Immature natural killer cell (primary cell): ENCODE measurements at regions not wholly inside any gene's neighbourhood (a gene's known extent, or its start where the extent isn't known, plus 50 kb on each side); places are given as distances from the start of the nearest gene placed in this dataset.

ENCODE experiments used
- DNase-seq, 3 donors: peaks; one replicate each; pipeline ENCODE4 v3.0.0; 2022; ENCODE audit warnings: mixed read lengths in 1 of 3
- H3K27ac Mint-ChIP-seq, 6 donors: one replicate each; pipeline ENCODE4 v1.8.0; 2020; ENCODE audit warnings: mixed read lengths in 6 of 6, mild to moderate bottlenecking in 5 of 6, inconsistent platforms in 4 of 6, moderate library complexity in 3 of 6
- H3K27me3 Mint-ChIP-seq, 3 donors: one replicate each; pipeline ENCODE4 v1.8.0; 2020 to 2021; ENCODE audit warnings: low read depth in 3 of 3, mild to moderate bottlenecking in 3 of 3, mixed read lengths in 3 of 3, moderate library complexity in 3 of 3, inconsistent platforms in 1 of 3
- H3K36me3 Mint-ChIP-seq, 3 donors: one replicate each; pipeline ENCODE4 v1.8.0; 2020; ENCODE audit warnings: mixed read lengths in 3 of 3, inconsistent platforms in 2 of 3, mild to moderate bottlenecking in 2 of 3
- H3K4me1 Mint-ChIP-seq, 2 donors: one replicate each; pipeline ENCODE4 v1.8.0; 2020; ENCODE audit warnings: inconsistent platforms in 2 of 2, mild to moderate bottlenecking in 2 of 2, mixed read lengths in 2 of 2, moderate library complexity in 1 of 2
- H3K4me3 Mint-ChIP-seq, 5 donors: one replicate each; pipeline ENCODE4 v1.8.0; 2020; ENCODE audit warnings: mild to moderate bottlenecking in 5 of 5, mixed read lengths in 5 of 5, inconsistent platforms in 3 of 5, moderate library complexity in 3 of 5
- H3K9me3 Mint-ChIP-seq, 6 donors: one replicate each; pipeline ENCODE4 v1.8.0; 2020; ENCODE audit warnings: mild to moderate bottlenecking in 6 of 6, mixed read lengths in 6 of 6, inconsistent platforms in 4 of 6, moderate library complexity in 3 of 6

- no peak overlapping the region for H3K4me3 Mint-ChIP-seq
- H3K9me3 Mint-ChIP-seq, result peaks cover 0 to 4% (median 0%) of the 10 kb centered on the region in 6 donors
- no peaks in the 10 kb centered on the region for H3K4me1 Mint-ChIP-seq
- H3K27ac Mint-ChIP-seq, result no peak overlapping the region
- no peaks in the 10 kb centered on the region for H3K36me3 Mint-ChIP-seq
- H3K27me3 Mint-ChIP-seq, result peaks cover 0 to 1% (median 0%) of the 10 kb centered on the region in 3 donors
- DNase-seq, result no peak
Observed at GRCh38 chr6:133017581-133017980, 203.2 kb downstream of the RPS12 start.

- no peak overlapping the region for H3K4me3 Mint-ChIP-seq
- H3K4me1 Mint-ChIP-seq, result no peaks in the 10 kb centered on the region
- no peaks in the 10 kb centered on the region for H3K27me3 Mint-ChIP-seq
- DNase-seq, result no peak
- H3K27ac Mint-ChIP-seq, result no peak overlapping the region
- no peaks in the 10 kb centered on the region for H3K36me3 Mint-ChIP-seq
- H3K9me3 Mint-ChIP-seq, result peaks cover 0 to 11% (median 5%) of the 10 kb centered on the region in 6 donors
Observed at GRCh38 chr6:133026705-133027104, 212.3 kb downstream of the RPS12 start.

- no peak for DNase-seq
- no peaks in the 10 kb centered on the region for H3K4me1 Mint-ChIP-seq
- no peaks in the 10 kb centered on the region for H3K36me3 Mint-ChIP-seq
- peaks cover 0 to 4% (median 0%) of the 10 kb centered on the region in 3 donors for H3K27me3 Mint-ChIP-seq
- H3K4me3 Mint-ChIP-seq, result no peak overlapping the region
- H3K27ac Mint-ChIP-seq, result no peak overlapping the region
- H3K9me3 Mint-ChIP-seq, result peaks cover 0 to 4% (median 1%) of the 10 kb centered on the region in 6 donors
Observed at GRCh38 chr6:133033263-133033662, 207.9 kb upstream of the EYA4 start.

GRCh38 chr6:133034509-133035206, 206.5 kb upstream of the EYA4 start:
- no peaks in the 10 kb centered on the region for H3K4me1 Mint-ChIP-seq
- H3K9me3 Mint-ChIP-seq, result peaks cover 0 to 3% (median under 1%) of the 10 kb centered on the region in 6 donors
- no peak for DNase-seq
- H3K4me3 Mint-ChIP-seq, result no peak overlapping the region
- H3K27ac Mint-ChIP-seq, result no peak overlapping the region
- H3K36me3 Mint-ChIP-seq, result no peaks in the 10 kb centered on the region
- H3K27me3 Mint-ChIP-seq, result peaks cover 0 to 4% (median 0%) of the 10 kb centered on the region in 3 donors

GRCh38 chr6:133040094-133040802, 200.9 kb upstream of the EYA4 start:
- no peak for DNase-seq
- peaks cover 0 to 7% (median 0%) of the 10 kb centered on the region in 3 donors for H3K27me3 Mint-ChIP-seq
- H3K27ac Mint-ChIP-seq, result no peak overlapping the region
- no peak overlapping the region for H3K4me3 Mint-ChIP-seq
- H3K4me1 Mint-ChIP-seq, result no peaks in the 10 kb centered on the region
- peaks cover 0 to under 1% (median 0%) of the 10 kb centered on the region in 6 donors for H3K9me3 Mint-ChIP-seq
- no peaks in the 10 kb centered on the region for H3K36me3 Mint-ChIP-seq

- no peaks in the 10 kb centered on the region for H3K4me1 Mint-ChIP-seq
- peaks cover 0 to 7% (median 0%) of the 10 kb centered on the region in 3 donors for H3K27me3 Mint-ChIP-seq
- no peak overlapping the region for H3K27ac Mint-ChIP-seq
- H3K9me3 Mint-ChIP-seq, result no peaks in the 10 kb centered on the region
- H3K36me3 Mint-ChIP-seq, result no peaks in the 10 kb centered on the region
- H3K4me3 Mint-ChIP-seq, result no peak overlapping the region
- no peak for DNase-seq
Observed at GRCh38 chr6:133040803-133041419, 200.2 kb upstream of the EYA4 start.

GRCh38 chr6:133042550-133043120, 198.5 kb upstream of the EYA4 start:
- no peak for DNase-seq
- H3K27ac Mint-ChIP-seq, result no peak overlapping the region
- peaks cover 0 to 7% (median 0%) of the 10 kb centered on the region in 3 donors for H3K27me3 Mint-ChIP-seq
- no peaks in the 10 kb centered on the region for H3K4me1 Mint-ChIP-seq
- no peaks in the 10 kb centered on the region for H3K9me3 Mint-ChIP-seq
- no peak overlapping the region for H3K4me3 Mint-ChIP-seq
- H3K36me3 Mint-ChIP-seq, result no peaks in the 10 kb centered on the region

- Mint-ChIP-seq H3K27ac (no peak overlapping the region), H3K4me1 (no peaks in the 10 kb centered on the region), H3K27me3 (peaks cover 0 to 3% (median 0%) of the 10 kb centered on the region in 3 donors), H3K9me3 (peaks cover 0 to 1% (median 0%) of the 10 kb centered on the region in 6 donors), H3K4me3 (no peak overlapping the region), H3K36me3 (no peaks in the 10 kb centered on the region)
- no peak for DNase-seq
Observed at GRCh38 chr6:133046576-133046975, 194.6 kb upstream of the EYA4 start.

- Mint-ChIP-seq H3K27me3 (peaks cover 0 to 3% (median 0%) of the 10 kb centered on the region in 3 donors), H3K4me1 (no peaks in the 10 kb centered on the region), H3K27ac (no peak overlapping the region), H3K36me3 (no peaks in the 10 kb centered on the region), H3K9me3 (peaks cover 0 to 3% (median 0%) of the 10 kb centered on the region in 6 donors), H3K4me3 (no peak overlapping the region)
- no peak for DNase-seq
Observed at GRCh38 chr6:133047065-133047665, 194.0 kb upstream of the EYA4 start.

- DNase-seq, result no peak
- H3K9me3 Mint-ChIP-seq, result peaks cover 0 to 3% (median 0%) of the 10 kb centered on the region in 6 donors
- no peaks in the 10 kb centered on the region for H3K36me3 Mint-ChIP-seq
- no peaks in the 10 kb centered on the region for H3K4me1 Mint-ChIP-seq
- H3K27me3 Mint-ChIP-seq, result peaks cover 0 to 3% (median 0%) of the 10 kb centered on the region in 3 donors
- H3K4me3 Mint-ChIP-seq, result no peak overlapping the region
- no peak overlapping the region for H3K27ac Mint-ChIP-seq
Observed at GRCh38 chr6:133047706-133048105, 193.5 kb upstream of the EYA4 start.

GRCh38 chr6:133051240-133051639, 189.9 kb upstream of the EYA4 start:
- H3K4me1 Mint-ChIP-seq, result no peaks in the 10 kb centered on the region
- no peak overlapping the region for H3K4me3 Mint-ChIP-seq
- DNase-seq, result no peak
- no peaks in the 10 kb centered on the region for H3K36me3 Mint-ChIP-seq
- H3K27ac Mint-ChIP-seq, result no peak overlapping the region
- H3K9me3 Mint-ChIP-seq, result peaks cover 0 to 3% (median 1%) of the 10 kb centered on the region in 6 donors
- H3K27me3 Mint-ChIP-seq, result peaks cover 0 to 2% (median 0%) of the 10 kb centered on the region in 3 donors

- Mint-ChIP-seq H3K27me3 (peaks cover 0 to 3% (median 2%) of the 10 kb centered on the region in 3 donors), H3K4me3 (no peak overlapping the region), H3K4me1 (no peaks in the 10 kb centered on the region), H3K9me3 (peaks cover 0 to 3% (median 1%) of the 10 kb centered on the region in 6 donors), H3K36me3 (no peaks in the 10 kb centered on the region), H3K27ac (no peak overlapping the region)
- no peak for DNase-seq
Observed at GRCh38 chr6:133052465-133052864, 188.7 kb upstream of the EYA4 start.

- Mint-ChIP-seq H3K36me3 (no peaks in the 10 kb centered on the region), H3K4me3 (no peak overlapping the region), H3K27ac (no peak overlapping the region), H3K4me1 (no peaks in the 10 kb centered on the region), H3K9me3 (peaks cover 0 to 3% (median 2%) of the 10 kb centered on the region in 6 donors), H3K27me3 (peaks cover 0 to 3% (median 2%) of the 10 kb centered on the region in 3 donors)
- no peak for DNase-seq
Observed at GRCh38 chr6:133055441-133055966, 185.7 kb upstream of the EYA4 start.
